Endodermal cell (in vitro differentiated cells): ENCODE measurements at regions not wholly inside any gene's neighbourhood (a gene's known extent, or its start where the extent isn't known, plus 50 kb on each side); places are given as distances from the start of the nearest gene placed in this dataset.

Experiments
- DNase-seq: peaks from one replicate; pipeline ENCODE4 v3.0.0-alpha.2; 2017
- H3K27ac ChIP-seq: 2 replicates; pipeline ENCODE4 v1.5.1; 2013; ENCODE audit warnings: mild to moderate bottlenecking, low read depth, low read length, moderate library complexity
- H3K27me3 ChIP-seq: 2 replicates; pipeline ENCODE4 v1.6.1; 2013; ENCODE audit warnings: mild to moderate bottlenecking, low read length, moderate library complexity; ENCODE audit not compliant: insufficient read depth, control insufficient read depth, poor library complexity, severe bottlenecking
- H3K36me3 ChIP-seq: 2 replicates; pipeline ENCODE4 v1.7.0; 2013; ENCODE audit warnings: mild to moderate bottlenecking, low read length, moderate library complexity; ENCODE audit not compliant: control insufficient read depth, insufficient read depth
- H3K4me1 ChIP-seq: one replicate; pipeline ENCODE4 v1.7.0; 2013; ENCODE audit warnings: low read length; ENCODE audit not compliant: control insufficient read depth, insufficient read depth
- H3K4me3 ChIP-seq: 2 replicates; pipeline ENCODE4 v1.5.1; 2013; ENCODE audit warnings: mild to moderate bottlenecking, low read length, moderate library complexity
- H3K9ac ChIP-seq: 2 replicates; pipeline ENCODE4 v1.6.1; 2013; ENCODE audit warnings: mild to moderate bottlenecking, low read length, moderate library complexity; ENCODE audit not compliant: poor library complexity, severe bottlenecking; ENCODE audit errors: extremely low read depth
- H3K9me3 ChIP-seq: 2 replicates; pipeline ENCODE4 v1.6.1; 2013; ENCODE audit warnings: mild to moderate bottlenecking, low read length, moderate library complexity; ENCODE audit not compliant: control insufficient read depth
- H3K27ac Mint-ChIP-seq: 2 replicates; pipeline ENCODE4 v1.8.0; 2020; ENCODE audit warnings: mixed read lengths
- H3K27me3 Mint-ChIP-seq: 2 replicates; pipeline ENCODE4 v1.8.0; 2021; ENCODE audit warnings: mild to moderate bottlenecking, mixed read lengths; ENCODE audit not compliant: insufficient read depth
- H3K36me3 Mint-ChIP-seq: 2 replicates; pipeline ENCODE4 v1.8.0; 2020; ENCODE audit warnings: low read depth, mixed read lengths
- H3K4me1 Mint-ChIP-seq: 2 replicates; pipeline ENCODE4 v1.8.0; 2020; ENCODE audit warnings: mixed read lengths
- H3K4me3 Mint-ChIP-seq: 2 replicates; pipeline ENCODE4 v1.8.0; 2020; ENCODE audit warnings: mild to moderate bottlenecking, moderate library complexity, mixed read lengths
- H3K9me3 Mint-ChIP-seq: 2 replicates; pipeline ENCODE4 v1.8.0; 2020; ENCODE audit warnings: mild to moderate bottlenecking, mixed read lengths
- CTCF ChIP-seq: fragments of 200-600 bp; sonication (generic); conservative IDR thresholded peaks from 2 replicates; pipeline ENCODE4 v1.5.0; 2021; ENCODE audit warnings: antibody characterized with exemption, mild to moderate bottlenecking
- WGBS, 2 experiments: methylation state at CpG; one replicate each; pipeline versions ENCODE4 v1.1.5 to v1.1.7; 2013; ENCODE audit warnings: missing lambda C conversion rate in 2 of 2, mixed read lengths in 1 of 2; ENCODE audit not compliant: insufficient coverage in 1 of 2, insufficient read length in 1 of 2; 5-methylcytosine and 5-hydroxymethylcytosine counted together

GRCh38 chr4:83989835-83990234 lies 453.9 kb downstream of the GPAT3 start:
- no peaks in the 10 kb centered on the region for H3K36me3 Mint-ChIP-seq
- no peak for DNase-seq
- no peak overlapping the region for H3K4me3 Mint-ChIP-seq
- peaks cover 2% of the 10 kb centered on the region for H3K9me3 Mint-ChIP-seq
- TF ChIP-seq CTCF: peak; percentile 49
- no peak overlapping the region for H3K9ac ChIP-seq
- no peak overlapping the region for H3K27ac ChIP-seq
- no peaks in the 10 kb centered on the region for H3K9me3 ChIP-seq
- no peak overlapping the region for H3K4me3 ChIP-seq
- H3K4me1 ChIP-seq: no peaks in the 10 kb centered on the region
- no peak overlapping the region for H3K27ac Mint-ChIP-seq
- no peaks in the 10 kb centered on the region for H3K27me3 ChIP-seq
- no peaks in the 10 kb centered on the region for H3K27me3 Mint-ChIP-seq
- H3K36me3 ChIP-seq: no peaks in the 10 kb centered on the region
- WGBS, 2 experiments: 86% methylated on average over 7 of the region's 7 CpGs; no CpG with 5 or more reads in 1 of the 2 experiments
- no peaks in the 10 kb centered on the region for H3K4me1 Mint-ChIP-seq

GRCh38 chr4:83981156-83981555 lies 445.2 kb downstream of the GPAT3 start:
- H3K4me3 Mint-ChIP-seq: no peak overlapping the region
- no peaks in the 10 kb centered on the region for H3K9me3 ChIP-seq
- no peaks in the 10 kb centered on the region for H3K27me3 Mint-ChIP-seq
- no peaks in the 10 kb centered on the region for H3K4me1 Mint-ChIP-seq
- no peak overlapping the region for H3K9ac ChIP-seq
- H3K9me3 Mint-ChIP-seq: no peaks in the 10 kb centered on the region
- H3K4me1 ChIP-seq: no peaks in the 10 kb centered on the region
- no peak overlapping the region for H3K27ac Mint-ChIP-seq
- H3K27me3 ChIP-seq: no peaks in the 10 kb centered on the region
- DNase-seq: no peak
- WGBS, 2 experiments: 90% methylated on average over 4 of the region's 4 CpGs; no CpG with 5 or more reads in 1 of the 2 experiments
- no peaks in the 10 kb centered on the region for H3K36me3 ChIP-seq
- no peaks in the 10 kb centered on the region for H3K36me3 Mint-ChIP-seq
- H3K4me3 ChIP-seq: no peak overlapping the region
- no peak for TF ChIP-seq CTCF
- no peak overlapping the region for H3K27ac ChIP-seq

- Mint-ChIP-seq H3K4me1 (no peaks in the 10 kb centered on the region), H3K9me3 (no peaks in the 10 kb centered on the region), H3K27me3 (no peaks in the 10 kb centered on the region), H3K27ac (no peak overlapping the region), H3K4me3 (no peak overlapping the region), H3K36me3 (no peaks in the 10 kb centered on the region)
- Histone ChIP-seq H3K9me3 (no peaks in the 10 kb centered on the region), H3K36me3 (no peaks in the 10 kb centered on the region), H3K27ac (no peak overlapping the region), H3K27me3 (no peaks in the 10 kb centered on the region), H3K9ac (no peak overlapping the region), H3K4me1 (no peaks in the 10 kb centered on the region), H3K4me3 (no peak overlapping the region)
- TF ChIP-seq CTCF: no peak
- 91 to 100% methylated on average over 3 of the region's 3 CpGs for WGBS, 2 experiments
- DNase-seq: no peak
Measured at GRCh38 chr4:83979773-83980172, 443.9 kb downstream of the GPAT3 start.
